ENCODE measurements at regions not wholly inside any gene's neighbourhood (a gene's known extent, or its start where the extent isn't known, plus 50 kb on each side); places are given as distances from the start of the nearest gene placed in this dataset.
A peak's percentile ranks its signal among the peaks of the same experiment; 100 is the strongest.

GRCh38 chr9:14531341-14532269, 161.6 kb downstream of the ZDHHC21 start (continued):
- TF ChIP-seq ZNF395 (CRISPR knock-in tag; IDR thresholded peaks at IDR 0.05) (no peak), ZNF347 (CRISPR knock-in tag; IDR thresholded peaks at IDR 0.05; ENCODE audit: low read depth) (no peak), SIN3A (IDR thresholded peaks at IDR 0.05; ENCODE audit: borderline replicate concordance in 2 of 2, control insufficient read depth in 1 of 2, low read depth in 2 of 2, low read length in 2 of 2) (no peak), ETV1 (tag; conservative IDR thresholded peaks at IDR 0.05; ENCODE audit: low read depth) (no peak), EP300 (IDR thresholded peaks at IDR 0.05; ENCODE audit: low read length) (peak; percentile 34; the same call in 1 of the 2 replicates), TEAD4 (IDR thresholded peaks at IDR 0.05; ENCODE audit: low read length) (peak; percentile 58; the same call in 1 of the 2 replicates), TEAD4 (CRISPR knock-in tag; IDR thresholded peaks at IDR 0.05; ENCODE audit: borderline replicate concordance) (no peak), ZKSCAN1 (IDR thresholded peaks at IDR 0.05; ENCODE audit: low read depth, low read length) (no peak), SRSF7 (optimal IDR thresholded peaks at IDR 0.05; ENCODE audit: low read depth, low read length) (no peak), ATF4 (CRISPR knock-in tag; IDR thresholded peaks at IDR 0.05) (no peak), HLTF (IDR thresholded peaks at IDR 0.05) (no peak), ZNF239 (CRISPR knock-in tag; IDR thresholded peaks at IDR 0.05) (no peak), PKNOX1 (IDR thresholded peaks at IDR 0.05) (peak; percentile 57; the same call in 1 of the 2 replicates), ILK (tag; IDR thresholded peaks at IDR 0.05; ENCODE audit: borderline replicate concordance, low read depth) (no peak), U2AF1 (optimal IDR thresholded peaks at IDR 0.05; ENCODE audit: low read depth, low read length) (no peak), POLR2H (tag; IDR thresholded peaks at IDR 0.05; ENCODE audit: low read depth) (no peak), SMC3 (conservative IDR thresholded peaks at IDR 0.05; ENCODE audit: insufficient read depth, low read depth, low read length) (no peak), HNRNPK (IDR thresholded peaks at IDR 0.05; ENCODE audit: low read depth, low read length, poor library complexity, severe bottlenecking) (no peak), CREB3L1 (IDR thresholded peaks at IDR 0.05; ENCODE audit: borderline replicate concordance, low read depth) (no peak), HBP1 (CRISPR knock-in tag; IDR thresholded peaks at IDR 0.05) (no peak), SNIP1 (IDR thresholded peaks at IDR 0.05; ENCODE audit: low read depth) (no peak), SMARCA4 (IDR thresholded peaks at IDR 0.05) (0 out of 2 replicates have a peak, but pooled peaks have one; percentile 40)

Data from K562 (cell line).